ENCODE measurements at regions not wholly inside any gene's neighbourhood (a gene's known extent, or its start where the extent isn't known, plus 50 kb on each side); places are given as distances from the start of the nearest gene placed in this dataset.

DNA sequence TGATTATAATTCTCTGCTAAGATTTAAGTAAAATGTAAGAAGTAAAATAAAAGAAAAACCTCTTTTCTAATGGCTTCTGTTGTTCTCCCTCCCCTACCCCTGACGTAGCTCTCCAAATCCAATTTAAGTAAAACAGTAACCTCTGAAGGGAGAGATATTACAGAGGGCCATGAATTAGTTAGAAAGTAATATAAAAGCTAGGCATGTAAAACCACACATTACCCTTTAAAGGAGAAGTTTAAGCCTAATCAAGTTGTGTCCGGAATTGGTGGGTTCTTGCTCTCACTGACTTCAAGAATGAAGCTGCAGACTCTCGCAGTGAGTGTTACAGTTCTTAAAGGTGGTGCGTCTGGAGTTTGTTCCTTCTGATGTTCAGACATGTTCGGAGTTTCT is 116.9 kb upstream of the SCN7A start:
- TF ChIP-seq, protein P1, sequence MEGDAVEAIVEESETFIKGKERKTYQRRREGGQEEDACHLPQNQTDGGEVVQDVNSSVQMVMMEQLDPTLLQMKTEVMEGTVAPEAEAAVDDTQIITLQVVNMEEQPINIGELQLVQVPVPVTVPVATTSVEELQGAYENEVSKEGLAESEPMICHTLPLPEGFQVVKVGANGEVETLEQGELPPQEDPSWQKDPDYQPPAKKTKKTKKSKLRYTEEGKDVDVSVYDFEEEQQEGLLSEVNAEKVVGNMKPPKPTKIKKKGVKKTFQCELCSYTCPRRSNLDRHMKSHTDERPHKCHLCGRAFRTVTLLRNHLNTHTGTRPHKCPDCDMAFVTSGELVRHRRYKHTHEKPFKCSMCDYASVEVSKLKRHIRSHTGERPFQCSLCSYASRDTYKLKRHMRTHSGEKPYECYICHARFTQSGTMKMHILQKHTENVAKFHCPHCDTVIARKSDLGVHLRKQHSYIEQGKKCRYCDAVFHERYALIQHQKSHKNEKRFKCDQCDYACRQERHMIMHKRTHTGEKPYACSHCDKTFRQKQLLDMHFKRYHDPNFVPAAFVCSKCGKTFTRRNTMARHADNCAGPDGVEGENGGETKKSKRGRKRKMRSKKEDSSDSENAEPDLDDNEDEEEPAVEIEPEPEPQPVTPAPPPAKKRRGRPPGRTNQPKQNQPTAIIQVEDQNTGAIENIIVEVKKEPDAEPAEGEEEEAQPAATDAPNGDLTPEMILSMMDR (IDR thresholded peaks at IDR 0.05) = no peak
- no peak for TF ChIP-seq POLR2A (IDR thresholded peaks at IDR 0.05)
